IPS-NIHi7 (cell line): ENCODE measurements at regions not wholly inside any gene's neighbourhood (a gene's known extent, or its start where the extent isn't known, plus 50 kb on each side); places are given as distances from the start of the nearest gene placed in this dataset.

Source experiments
- DNase-seq: peaks from one replicate; pipeline ENCODE4 v3.0.0; 2012; ENCODE audit warnings: mixed read lengths; ENCODE audit errors: extremely low spot score

DNA sequence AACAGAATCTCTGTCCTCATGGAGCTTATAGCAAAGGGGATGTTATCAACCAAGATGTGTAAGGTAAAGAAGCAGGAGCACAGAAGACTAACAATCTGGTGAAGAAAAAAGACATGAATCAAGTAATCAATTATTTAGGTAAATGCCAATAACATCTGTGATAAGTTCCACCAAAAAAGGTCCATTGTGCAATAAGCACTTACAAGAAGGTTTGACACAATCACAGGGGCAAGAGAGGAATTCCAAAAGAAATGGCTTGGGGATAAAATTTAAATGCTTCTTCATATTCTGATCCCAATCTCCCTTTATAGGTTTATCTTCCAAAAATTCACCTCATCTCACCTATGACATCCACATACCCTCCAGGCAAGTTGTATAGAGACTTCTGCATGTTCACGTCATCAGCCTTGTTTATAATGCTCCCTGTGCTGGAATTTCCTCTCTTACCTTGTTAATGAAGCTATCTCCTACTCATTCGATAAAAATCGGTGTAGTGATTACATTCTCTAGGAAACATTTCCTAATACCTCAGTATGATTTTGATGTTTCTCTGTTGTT lies 53.6 kb upstream of the DPT start:
- DNase-seq = no peak

DNA sequence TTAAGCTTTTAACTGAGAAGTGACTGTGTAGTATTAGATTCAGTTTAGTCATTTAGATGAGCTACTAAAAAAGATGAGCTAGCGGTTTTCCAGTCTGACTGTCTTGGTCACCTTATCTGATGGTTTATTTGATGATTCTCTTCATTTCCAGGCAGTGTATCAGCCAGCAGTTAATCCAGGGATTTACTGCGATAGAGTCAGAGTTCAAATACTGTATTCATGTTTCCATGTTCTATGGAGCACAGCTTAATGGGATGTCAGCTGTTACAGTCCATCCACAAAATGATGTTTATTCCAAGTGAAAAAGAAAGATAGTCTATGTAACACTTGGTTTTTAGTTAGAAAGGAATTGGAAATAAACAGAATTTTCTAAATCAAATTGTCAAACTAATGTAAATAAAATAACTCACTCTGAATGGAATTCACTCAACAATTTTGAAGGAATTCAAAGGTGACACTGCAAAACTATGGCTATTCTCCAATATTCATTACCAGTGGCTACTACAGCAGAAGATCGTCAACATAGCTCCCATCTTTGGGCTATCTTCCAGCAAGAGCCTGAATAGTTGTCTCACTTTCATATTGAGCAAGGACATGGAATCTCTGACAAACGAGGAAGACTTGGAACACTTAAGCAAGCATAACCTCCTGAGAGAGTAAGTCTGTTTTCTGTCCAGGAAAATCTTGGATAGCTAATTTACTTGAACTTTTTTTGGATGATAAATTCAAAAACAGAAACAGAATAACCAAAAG lies 54.6 kb upstream of the DPT start:
- DNase-seq = no peak

GRCh38 chr1:168786476-168787330 lies 57.7 kb upstream of the DPT start:
- no peak for DNase-seq

DNA sequence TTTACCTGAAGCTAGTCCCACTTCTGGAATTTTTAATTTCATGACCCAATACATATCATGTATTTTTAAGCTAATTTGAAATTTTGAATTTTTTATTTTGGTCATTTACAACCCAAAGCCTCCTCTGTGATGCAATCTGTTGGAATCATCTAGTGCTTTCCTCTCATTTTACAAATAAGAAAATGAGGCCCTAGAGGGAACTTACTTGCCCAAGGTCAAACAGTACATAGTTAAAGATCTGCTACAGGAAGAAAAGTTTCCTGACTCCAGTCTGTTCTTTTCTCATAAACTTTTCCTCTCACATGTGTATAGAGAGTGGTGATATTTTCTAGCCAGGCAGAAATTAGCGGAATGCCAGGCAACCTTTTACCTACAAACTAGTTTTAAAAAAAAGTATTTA lies 59.3 kb upstream of the DPT start:
- no peak for DNase-seq

- no peak for DNase-seq
Measured at GRCh38 chr1:168789501-168789900, 60.5 kb upstream of the DPT start.

GRCh38 chr1:168792142-168792541 lies 63.1 kb upstream of the DPT start:
- no peak for DNase-seq

DNA sequence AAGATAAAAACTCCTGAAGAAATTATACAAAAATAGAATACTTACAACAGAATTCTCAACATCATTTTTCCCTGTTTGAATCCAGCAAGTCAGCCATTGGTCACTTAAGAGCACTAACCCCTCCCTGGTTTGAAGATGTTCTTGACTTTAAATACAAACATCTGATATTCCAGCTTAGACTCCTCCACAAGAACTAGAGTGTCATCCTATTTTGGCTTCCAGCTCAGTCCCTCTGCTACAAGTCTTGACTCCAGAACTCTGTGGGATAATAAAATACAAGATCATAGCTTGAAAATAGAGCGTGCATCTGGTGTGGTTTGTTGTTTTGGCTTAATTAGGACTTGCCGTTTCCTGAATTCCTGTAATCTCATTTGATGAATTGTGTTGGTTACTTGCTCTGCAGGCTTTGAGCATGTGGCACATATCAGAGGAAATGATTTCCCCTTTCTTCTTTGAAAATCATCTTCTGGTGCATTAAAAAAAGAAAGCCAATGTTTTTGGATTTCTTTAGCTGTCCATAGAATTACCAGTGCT lies 63.7 kb upstream of the DPT start:
- no peak for DNase-seq

- peak; percentile 12 for DNase-seq
Measured at GRCh38 chr1:168794057-168794456, 65.1 kb upstream of the DPT start.

DNA sequence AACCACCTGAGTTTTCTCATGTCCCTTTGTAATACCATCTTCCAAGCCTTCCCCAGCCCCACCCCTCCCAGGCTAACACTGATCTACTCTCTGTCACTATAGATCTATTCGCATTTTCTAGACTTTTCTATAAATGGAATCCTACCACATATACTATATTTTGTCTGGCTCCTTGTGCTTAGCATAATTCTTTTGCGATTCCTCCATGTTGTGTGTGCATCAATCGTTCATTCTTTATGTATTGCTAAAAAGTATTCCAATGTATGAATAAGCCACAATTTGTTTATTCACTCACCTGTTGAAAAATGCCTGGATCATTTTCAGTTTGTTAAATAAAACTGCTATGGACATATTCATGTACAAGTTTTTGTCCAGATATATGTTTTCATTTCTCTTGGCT lies 66.7 kb upstream of the DPT start:
- DNase-seq = no peak

- no peak for DNase-seq
Measured at GRCh38 chr1:168799927-168800605, 71.1 kb upstream of the DPT start.

DNA sequence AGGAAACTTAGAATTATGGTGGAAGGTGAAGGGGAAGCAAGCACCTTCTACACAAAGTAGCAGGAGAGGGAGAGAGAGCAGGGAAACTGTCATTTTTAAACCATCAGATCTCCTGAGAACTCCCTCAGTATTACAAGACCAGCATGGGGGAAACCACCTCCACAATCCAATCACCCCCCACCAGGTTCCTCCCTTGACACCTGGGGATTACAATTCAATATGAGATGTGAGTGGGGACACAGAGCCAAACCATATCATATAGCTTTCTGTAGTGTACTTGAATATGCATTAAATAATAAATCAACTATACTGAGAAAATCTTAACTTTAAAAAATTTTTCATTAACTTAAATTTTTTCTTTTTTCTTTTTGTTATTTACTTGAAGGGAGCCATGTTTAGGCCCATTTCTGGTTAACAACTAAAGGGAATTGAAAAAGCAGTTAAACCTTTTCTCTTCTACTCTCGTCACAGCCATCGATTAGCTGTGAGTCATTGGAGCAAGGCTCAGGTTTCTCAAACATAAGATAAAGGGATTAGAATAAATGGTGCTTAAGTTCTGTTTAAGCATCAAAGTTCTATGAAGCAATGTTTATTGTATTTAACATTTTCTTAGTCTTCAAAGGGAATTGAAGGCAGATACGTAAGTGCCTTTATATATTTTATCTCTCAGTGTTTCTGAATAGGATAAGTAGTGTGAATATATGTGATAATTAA lies 72.2 kb upstream of the DPT start:
- DNase-seq = no peak

DNA sequence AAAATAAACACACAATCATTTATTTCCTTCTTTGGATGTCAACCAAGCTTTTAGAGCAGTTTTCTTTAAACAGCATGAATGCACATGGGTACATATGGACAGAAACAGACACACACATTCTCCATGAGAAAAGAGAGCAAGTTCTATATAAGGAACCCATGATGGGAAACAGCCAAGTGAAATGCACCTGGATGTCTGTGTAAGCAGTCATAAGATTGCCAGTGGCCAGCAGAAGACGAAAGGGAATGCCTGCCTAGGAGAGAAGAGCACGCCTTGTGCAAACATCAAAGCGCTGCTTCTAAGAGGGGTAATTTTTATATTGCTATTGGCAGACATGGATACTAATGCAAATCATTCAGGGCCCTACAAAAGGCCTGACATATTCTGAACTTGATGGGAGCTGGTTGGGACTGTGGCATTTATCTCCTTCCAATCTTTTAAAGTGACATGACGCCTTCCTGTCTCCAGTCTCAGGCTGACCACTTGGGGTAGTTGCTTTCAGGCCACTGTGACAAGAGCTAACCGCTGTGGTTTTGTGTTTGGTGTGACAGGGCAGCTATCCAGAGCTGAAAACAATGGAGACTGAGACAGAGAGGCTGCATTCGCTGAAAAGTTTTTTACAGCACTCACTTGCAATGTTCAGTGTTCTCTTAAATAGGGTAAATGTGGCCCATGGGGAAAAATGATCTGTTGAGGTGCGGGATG lies 75.0 kb upstream of the DPT start:
- DNase-seq = peak; percentile 26

GRCh38 chr1:168806952-168807351 lies 77.9 kb upstream of the DPT start:
- no peak for DNase-seq

DNA sequence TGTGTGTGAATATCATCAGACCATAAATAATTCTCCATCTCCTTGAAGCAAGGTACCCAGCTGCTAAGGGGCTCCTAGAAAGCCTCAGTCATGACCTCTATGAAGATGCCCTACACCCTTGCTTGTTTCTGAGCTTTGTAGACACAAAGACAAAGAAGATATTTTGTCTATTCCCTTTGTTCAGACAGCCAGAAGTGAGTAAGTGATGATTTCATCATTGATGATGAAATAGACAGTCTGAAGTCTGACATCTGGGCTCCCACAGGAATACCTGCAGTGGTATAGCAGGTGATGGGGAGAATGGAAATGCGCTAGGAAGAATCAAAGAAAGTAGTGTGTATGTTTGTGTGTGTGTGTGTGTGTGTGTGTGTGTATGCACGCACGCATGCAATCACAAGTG lies 82.2 kb upstream of the DPT start:
- DNase-seq = no peak

- DNase-seq = no peak
Measured at GRCh38 chr1:168819668-168820067, 90.7 kb upstream of the DPT start.

GRCh38 chr1:168821434-168821833 lies 92.4 kb upstream of the DPT start:
- DNase-seq = no peak

DNA sequence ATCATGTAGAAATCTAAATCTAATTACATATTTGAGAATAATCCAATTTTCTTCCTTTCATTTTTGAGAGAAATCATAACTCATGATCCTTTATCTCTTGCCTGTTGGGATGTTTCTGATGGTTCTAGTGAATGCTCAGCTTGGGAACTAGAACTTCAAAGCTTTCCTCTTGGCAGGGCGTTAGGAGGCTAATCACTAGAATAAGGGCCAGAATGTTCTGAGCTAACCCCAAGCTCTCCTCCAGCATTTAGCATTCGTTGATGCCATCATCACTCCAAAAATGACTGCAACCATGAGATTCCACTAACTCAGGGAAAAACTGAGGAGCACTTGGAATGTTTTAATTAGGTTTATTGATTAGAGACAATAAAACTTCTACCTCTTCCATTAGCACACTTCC lies 93.9 kb upstream of the DPT start:
- no peak for DNase-seq

DNA sequence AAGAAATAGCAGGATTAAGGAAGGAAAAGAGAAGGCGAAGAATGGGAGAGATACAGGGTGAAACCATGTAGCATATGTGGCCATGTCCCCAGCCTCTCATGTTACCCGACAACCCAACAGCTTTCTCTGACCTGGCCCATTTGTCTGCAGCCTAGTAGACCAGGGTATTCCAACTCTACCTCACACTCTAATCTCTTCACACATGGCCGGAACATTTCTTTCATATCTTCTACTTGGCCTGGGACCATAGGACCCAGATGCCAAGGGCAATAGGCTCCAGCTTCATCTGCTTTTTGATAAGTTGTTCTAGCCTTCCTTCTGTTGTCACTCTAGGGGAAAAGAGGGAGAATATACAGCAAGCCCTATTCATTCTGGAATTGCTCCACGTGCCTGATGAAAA lies 95.0 kb upstream of the DPT start:
- no peak for DNase-seq

GRCh38 chr1:168824418-168825065 lies 95.5 kb upstream of the DPT start:
- DNase-seq = no peak

GRCh38 chr1:168825129-168825528 lies 96.1 kb upstream of the DPT start:
- DNase-seq = no peak
